ENCODE measurements at regions not wholly inside any gene's neighbourhood (a gene's known extent, or its start where the extent isn't known, plus 50 kb on each side); places are given as distances from the start of the nearest gene placed in this dataset.

GRCh38 chr2:198767694-198768093 is 690.0 kb downstream of the SATB2 start:
- Mint-ChIP-seq H3K27ac (no peak overlapping the region), H3K27me3 (ENCODE audit: low read depth in 3 of 3) (no peaks in the 10 kb centered on the region), H3K9me3 (peaks cover 0 to 5% (median 0%) of the 10 kb centered on the region in 6 donors), H3K4me1 (no peaks in the 10 kb centered on the region), H3K4me3 (no peak overlapping the region), H3K36me3 (no peaks in the 10 kb centered on the region)
- DNase-seq: no peak

GRCh38 chr2:198763793-198764192 is 693.9 kb downstream of the SATB2 start:
- Mint-ChIP-seq H3K4me3 (no peak overlapping the region), H3K9me3 (peaks cover 0 to 11% (median 0%) of the 10 kb centered on the region in 6 donors), H3K36me3 (no peaks in the 10 kb centered on the region), H3K27ac (no peak overlapping the region), H3K27me3 (ENCODE audit: low read depth in 3 of 3) (no peaks in the 10 kb centered on the region), H3K4me1 (no peaks in the 10 kb centered on the region)
- DNase-seq: no peak

GRCh38 chr2:198762441-198762840 is 695.3 kb downstream of the SATB2 start:
- H3K9me3 Mint-ChIP-seq: peaks cover 0 to 11% (median 0%) of the 10 kb centered on the region in 6 donors
- no peaks in the 10 kb centered on the region for H3K27me3 Mint-ChIP-seq (ENCODE audit: low read depth in 3 of 3)
- no peak overlapping the region for H3K4me3 Mint-ChIP-seq

GRCh38 chr2:198757069-198757468 is 700.7 kb downstream of the SATB2 start:
- DNase-seq: no peak
- Mint-ChIP-seq H3K4me1 (no peaks in the 10 kb centered on the region), H3K27ac (no peak overlapping the region), H3K36me3 (no peaks in the 10 kb centered on the region), H3K4me3 (no peak overlapping the region), H3K27me3 (ENCODE audit: low read depth in 3 of 3) (peaks cover 0 to 2% (median 0%) of the 10 kb centered on the region in 3 donors), H3K9me3 (peaks cover 0 to 10% (median 2%) of the 10 kb centered on the region in 6 donors)

More at GRCh38 chr2:198762441-198762840, 695.3 kb downstream of the SATB2 start:
- Mint-ChIP-seq H3K4me1 (no peaks in the 10 kb centered on the region), H3K27ac (no peak overlapping the region), H3K36me3 (no peaks in the 10 kb centered on the region)
- no peak for DNase-seq

GRCh38 chr2:198756166-198756565 is 701.6 kb downstream of the SATB2 start:
- H3K4me3 Mint-ChIP-seq: no peak overlapping the region
- no peaks in the 10 kb centered on the region for H3K4me1 Mint-ChIP-seq
- no peak overlapping the region for H3K27ac Mint-ChIP-seq
- H3K36me3 Mint-ChIP-seq: no peaks in the 10 kb centered on the region
- H3K27me3 Mint-ChIP-seq (ENCODE audit: low read depth in 3 of 3): peaks cover 0 to 2% (median 0%) of the 10 kb centered on the region in 3 donors
- DNase-seq: no peak
- peaks cover 0 to 9% (median 3%) of the 10 kb centered on the region in 6 donors for H3K9me3 Mint-ChIP-seq

GRCh38 chr2:198753101-198753500 is 704.6 kb downstream of the SATB2 start:
- H3K4me3 Mint-ChIP-seq: no peak overlapping the region
- H3K27me3 Mint-ChIP-seq (ENCODE audit: low read depth in 3 of 3): peaks cover 0 to 2% (median 0%) of the 10 kb centered on the region in 3 donors
- H3K36me3 Mint-ChIP-seq: no peaks in the 10 kb centered on the region

GRCh38 chr2:198749364-198749763 is 708.4 kb downstream of the SATB2 start:
- H3K27me3 Mint-ChIP-seq (ENCODE audit: low read depth in 3 of 3): peaks cover 0 to 2% (median 0%) of the 10 kb centered on the region in 3 donors
- H3K4me3 Mint-ChIP-seq: no peak overlapping the region
- DNase-seq: no peak
- no peak overlapping the region for H3K27ac Mint-ChIP-seq
- no peaks in the 10 kb centered on the region for H3K4me1 Mint-ChIP-seq
- peaks cover 0 to 9% (median 3%) of the 10 kb centered on the region in 6 donors for H3K9me3 Mint-ChIP-seq
- H3K36me3 Mint-ChIP-seq: no peaks in the 10 kb centered on the region

More at GRCh38 chr2:198753101-198753500, 704.6 kb downstream of the SATB2 start:
- Mint-ChIP-seq H3K9me3 (peaks cover 0 to 7% (median 0%) of the 10 kb centered on the region in 6 donors), H3K4me1 (no peaks in the 10 kb centered on the region), H3K27ac (no peak overlapping the region)
- no peak for DNase-seq

GRCh38 chr2:198731842-198732399 is 725.8 kb downstream of the SATB2 start:
- no peaks in the 10 kb centered on the region for H3K36me3 Mint-ChIP-seq
- H3K27ac Mint-ChIP-seq: no peak overlapping the region
- no peaks in the 10 kb centered on the region for H3K27me3 Mint-ChIP-seq (ENCODE audit: low read depth in 3 of 3)
- no peaks in the 10 kb centered on the region for H3K4me1 Mint-ChIP-seq
- no peak for DNase-seq
- no peak overlapping the region for H3K4me3 Mint-ChIP-seq
- H3K9me3 Mint-ChIP-seq: peaks cover 0 to 20% (median 10%) of the 10 kb centered on the region in 6 donors

GRCh38 chr2:198720266-198720665 is 737.5 kb downstream of the SATB2 start:
- Mint-ChIP-seq H3K4me1 (no peaks in the 10 kb centered on the region), H3K27me3 (ENCODE audit: low read depth in 3 of 3) (no peaks in the 10 kb centered on the region), H3K9me3 (peaks cover 0 to 4% (median 3%) of the 10 kb centered on the region in 6 donors), H3K36me3 (no peaks in the 10 kb centered on the region), H3K27ac (no peak overlapping the region), H3K4me3 (no peak overlapping the region)
- no peak for DNase-seq

GRCh38 chr2:198717451-198717850 is 740.3 kb downstream of the SATB2 start:
- H3K4me3 Mint-ChIP-seq: no peak overlapping the region
- no peaks in the 10 kb centered on the region for H3K27me3 Mint-ChIP-seq (ENCODE audit: low read depth in 3 of 3)
- no peak for DNase-seq
- peaks cover 0 to 8% (median under 1%) of the 10 kb centered on the region in 6 donors for H3K9me3 Mint-ChIP-seq
- no peaks in the 10 kb centered on the region for H3K36me3 Mint-ChIP-seq
- H3K4me1 Mint-ChIP-seq: no peaks in the 10 kb centered on the region
- H3K27ac Mint-ChIP-seq: no peak overlapping the region

GRCh38 chr2:198715302-198715835 is 742.4 kb downstream of the SATB2 start:
- Mint-ChIP-seq H3K36me3 (no peaks in the 10 kb centered on the region), H3K27me3 (ENCODE audit: low read depth in 3 of 3) (peaks cover 0 to 4% (median 1%) of the 10 kb centered on the region in 3 donors), H3K9me3 (peaks cover 0 to 10% (median under 1%) of the 10 kb centered on the region in 6 donors), H3K4me1 (no peaks in the 10 kb centered on the region), H3K4me3 (no peak overlapping the region), H3K27ac (no peak overlapping the region)
- DNase-seq: no peak

GRCh38 chr2:198712485-198712884 is 745.3 kb downstream of the SATB2 start:
- no peak for DNase-seq
- no peak overlapping the region for H3K27ac Mint-ChIP-seq
- H3K4me3 Mint-ChIP-seq: no peak overlapping the region

GRCh38 chr2:198711484-198711883 is 746.3 kb downstream of the SATB2 start:
- H3K36me3 Mint-ChIP-seq: no peaks in the 10 kb centered on the region
- H3K27ac Mint-ChIP-seq: no peak overlapping the region
- H3K4me1 Mint-ChIP-seq: no peaks in the 10 kb centered on the region
- DNase-seq: no peak
- H3K4me3 Mint-ChIP-seq: no peak overlapping the region
- peaks cover 2 to 4% (median 2%) of the 10 kb centered on the region in 3 donors for H3K27me3 Mint-ChIP-seq (ENCODE audit: low read depth in 3 of 3)
- peaks cover 0 to 10% (median 3%) of the 10 kb centered on the region in 6 donors for H3K9me3 Mint-ChIP-seq

More at GRCh38 chr2:198712485-198712884, 745.3 kb downstream of the SATB2 start:
- Mint-ChIP-seq H3K36me3 (no peaks in the 10 kb centered on the region), H3K27me3 (ENCODE audit: low read depth in 3 of 3) (peaks cover 2 to 4% (median 2%) of the 10 kb centered on the region in 3 donors), H3K4me1 (no peaks in the 10 kb centered on the region), H3K9me3 (peaks cover 0 to 10% (median 3%) of the 10 kb centered on the region in 6 donors)

- H3K27ac Mint-ChIP-seq: no peak overlapping the region
- no peaks in the 10 kb centered on the region for H3K4me1 Mint-ChIP-seq
- H3K36me3 Mint-ChIP-seq: no peaks in the 10 kb centered on the region
- peaks cover 0 to 10% (median 2%) of the 10 kb centered on the region in 6 donors for H3K9me3 Mint-ChIP-seq
- no peak for DNase-seq
- peaks cover 2 to 4% (median 2%) of the 10 kb centered on the region in 3 donors for H3K27me3 Mint-ChIP-seq (ENCODE audit: low read depth in 3 of 3)
- no peak overlapping the region for H3K4me3 Mint-ChIP-seq
Observed at GRCh38 chr2:198710562-198710961, 747.2 kb downstream of the SATB2 start.

Data from immature natural killer cell (primary cell).